Activated T-cell treated with anti-CD3 and anti-CD28 coated beads for 1 hour (primary cell): ENCODE measurements at regions not wholly inside any gene's neighbourhood (a gene's known extent, or its start where the extent isn't known, plus 50 kb on each side); places are given as distances from the start of the nearest gene placed in this dataset.
"Not testable (repeated sequence)": the region's sequence is repeated elsewhere in the genome, so short reads cannot be mapped to it uniquely, and the experiment has no call there.

Source experiments
- DNase-seq: peaks from one replicate; pipeline ENCODE4 v3.0.0-alpha.2; 2020; ENCODE audit warnings: low read depth

DNA sequence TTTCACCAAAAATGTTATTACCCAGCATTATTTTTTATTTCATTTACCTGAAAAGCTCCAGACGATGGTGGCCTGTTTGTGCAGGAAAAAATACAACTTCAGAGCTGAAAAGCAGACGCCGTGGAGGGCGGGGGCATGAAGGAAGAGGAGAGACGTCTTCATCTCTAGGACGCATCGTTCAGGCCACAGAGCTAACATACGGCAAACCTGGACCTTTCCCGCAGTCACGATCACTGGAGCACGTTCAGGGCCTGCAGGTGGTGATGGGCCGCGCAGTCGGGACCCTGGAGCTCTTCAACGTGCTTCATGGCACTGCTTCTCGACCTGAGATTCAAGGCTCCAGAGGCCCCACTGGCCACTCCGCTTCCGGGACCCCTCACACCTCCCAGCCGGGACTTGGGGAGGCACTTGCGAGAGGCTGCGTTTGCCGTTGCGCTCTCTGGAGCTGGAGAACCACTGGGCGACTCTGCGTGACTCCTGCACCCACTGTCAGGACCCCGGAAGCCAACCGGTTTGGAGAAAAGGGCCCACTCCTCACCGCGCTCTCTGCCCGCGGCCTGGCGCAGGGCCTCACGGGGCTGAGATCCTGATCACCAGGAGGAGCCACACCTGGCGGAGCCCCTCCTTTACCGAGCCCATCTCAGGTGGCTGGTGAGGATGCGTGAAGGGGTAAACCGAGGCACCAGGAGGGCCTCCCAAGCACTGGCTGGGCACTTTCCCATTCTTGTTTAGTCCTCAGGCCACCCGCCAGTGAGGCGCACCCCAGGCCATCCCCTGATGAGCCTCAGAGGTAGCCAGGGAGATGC lies 164.4 kb upstream of the AFDN start:
- DNase-seq: no peak

DNA sequence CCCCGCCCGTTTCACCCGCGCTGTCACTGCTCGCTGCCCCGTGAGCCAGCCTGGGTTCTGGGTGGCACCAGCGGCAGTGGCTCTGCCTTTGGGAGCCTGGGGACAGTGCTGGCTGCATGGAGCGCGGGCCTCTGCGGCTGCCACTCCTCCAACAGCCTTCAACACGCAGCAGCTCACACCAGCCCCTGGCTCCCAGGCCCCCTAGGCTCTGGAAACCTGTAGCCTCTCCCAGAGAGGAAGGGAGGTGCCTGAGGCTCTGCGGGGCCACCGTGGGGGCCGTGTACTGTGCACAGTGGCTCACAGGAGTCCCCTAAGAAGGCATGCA lies 163.9 kb upstream of the AFDN start:
- DNase-seq: no peak

DNA sequence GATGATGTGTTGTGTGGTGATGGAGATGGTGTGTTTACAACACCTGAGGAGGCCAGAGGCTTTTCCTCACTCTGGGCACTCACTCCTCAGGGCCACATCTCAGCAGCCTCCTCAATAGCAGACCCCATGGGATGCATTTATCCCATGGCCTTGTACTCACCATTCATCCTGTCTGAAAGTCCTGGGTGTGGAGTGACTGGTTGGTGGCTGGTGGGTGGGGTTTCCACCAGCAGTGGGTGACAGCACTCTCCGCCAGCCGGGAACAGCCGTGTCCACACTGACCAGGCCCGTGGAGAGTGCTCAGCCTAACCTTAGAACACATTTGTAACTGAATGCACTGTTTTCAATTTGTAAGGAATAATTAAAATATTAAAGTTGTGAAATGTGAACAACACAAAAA lies 163.4 kb upstream of the AFDN start:
- DNase-seq: no peak

DNA sequence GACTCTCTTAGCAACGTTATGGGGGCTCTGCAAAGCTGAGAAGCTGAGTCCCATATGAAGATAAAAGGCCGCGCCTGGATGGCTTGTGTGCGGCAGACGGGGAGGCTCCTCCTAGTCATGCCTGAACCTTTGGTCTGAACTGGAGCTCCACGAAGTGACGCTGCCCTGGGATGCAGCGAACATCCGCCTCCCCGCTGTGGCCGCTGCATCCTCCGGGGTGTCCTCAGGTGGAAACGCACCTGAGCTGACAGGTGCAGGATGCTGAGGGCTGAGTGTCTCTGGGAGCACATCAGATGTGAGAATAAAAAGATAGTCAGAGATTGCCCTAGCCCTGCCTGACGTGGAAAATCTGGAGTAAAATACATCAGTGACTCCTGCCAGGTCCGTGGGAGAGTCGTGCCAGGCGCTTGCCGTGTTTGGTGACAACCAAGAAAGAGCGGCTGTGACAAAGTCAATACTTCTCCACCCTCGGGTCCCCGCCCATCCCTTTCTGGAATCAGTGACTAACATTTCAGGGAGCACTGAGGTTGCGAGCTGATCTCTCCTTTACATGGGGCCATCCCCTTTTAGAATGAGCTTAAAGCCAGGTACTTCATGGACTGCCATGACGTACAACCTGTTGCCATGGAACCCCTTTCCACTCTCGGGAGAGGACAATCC lies 162.8 kb upstream of the AFDN start:
- no peak for DNase-seq

DNA sequence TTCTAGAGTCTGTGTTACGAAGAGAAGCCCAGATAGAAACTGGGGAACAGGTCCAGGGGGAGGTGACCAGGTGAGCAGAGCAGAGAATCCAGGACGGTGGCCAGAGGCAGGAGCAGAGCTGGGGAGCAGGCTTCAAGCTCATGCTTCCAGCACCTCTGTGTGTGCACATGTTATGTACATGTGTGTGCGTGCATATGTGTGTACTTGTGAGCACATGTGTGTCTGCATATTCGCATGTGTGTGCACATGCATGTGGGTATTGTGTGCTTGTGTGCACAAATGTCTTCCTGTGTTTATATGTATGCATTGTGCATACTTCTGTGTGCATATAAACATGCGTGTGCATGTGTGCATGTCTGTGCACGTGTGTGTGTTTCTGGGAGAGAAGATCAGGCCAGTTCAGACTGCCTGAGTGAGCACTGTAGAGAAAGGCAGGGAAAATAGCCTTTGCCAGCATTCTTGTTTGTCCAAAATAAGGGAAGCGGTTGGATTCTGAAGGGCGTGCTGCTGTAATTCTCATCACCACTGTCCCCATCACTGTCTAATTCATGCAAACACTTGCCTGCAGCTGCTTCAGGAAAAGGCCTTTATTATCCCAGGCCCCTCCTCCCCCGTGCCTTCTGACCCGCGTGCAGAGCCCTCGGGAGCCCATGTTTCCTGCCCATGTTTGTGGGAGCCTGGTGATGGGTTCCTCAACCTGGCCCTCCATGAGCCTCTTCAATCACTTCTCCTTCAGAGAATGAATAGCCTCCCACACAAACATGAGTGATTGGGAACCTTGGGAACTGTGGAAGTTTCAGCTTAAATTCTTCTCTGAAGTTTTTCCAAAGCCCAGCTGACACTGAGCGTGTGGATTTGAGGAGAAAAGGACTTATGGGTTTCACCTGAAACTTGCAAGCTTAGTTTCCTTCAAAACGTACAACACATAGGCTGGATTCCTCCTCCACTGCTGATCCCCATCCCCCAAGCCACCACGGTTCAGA lies 161.7 kb upstream of the AFDN start:
- DNase-seq: no peak

DNA sequence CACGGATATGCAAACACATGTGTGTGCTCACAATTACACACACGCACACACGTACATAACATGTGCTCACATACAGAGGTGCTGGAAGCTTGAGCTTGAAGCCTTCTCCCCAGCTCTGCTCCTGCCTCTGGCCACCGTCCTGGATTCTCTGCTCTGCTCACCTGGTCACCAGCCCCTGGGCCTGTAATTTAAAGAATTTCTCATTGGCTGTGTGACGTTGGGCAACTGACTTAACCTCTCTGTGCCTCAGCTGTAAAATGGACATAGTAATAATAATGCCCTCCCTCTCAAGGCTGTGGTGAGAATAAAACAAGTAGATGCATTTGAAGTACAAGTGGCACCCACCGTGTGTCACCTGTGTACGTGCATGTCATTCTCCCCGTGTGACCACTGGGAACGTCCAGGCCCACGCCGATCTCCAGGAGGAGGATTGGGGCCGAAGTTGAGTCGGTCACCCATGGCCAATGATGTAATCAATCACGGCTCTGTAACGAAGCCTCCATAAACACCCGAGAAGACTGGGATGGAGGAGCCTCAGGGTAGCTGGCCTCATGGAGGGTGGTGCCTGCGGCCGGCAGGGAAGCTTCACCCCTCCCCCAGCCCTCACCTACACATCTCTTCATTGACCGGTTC lies 160.9 kb upstream of the AFDN start:
- no peak for DNase-seq

DNA sequence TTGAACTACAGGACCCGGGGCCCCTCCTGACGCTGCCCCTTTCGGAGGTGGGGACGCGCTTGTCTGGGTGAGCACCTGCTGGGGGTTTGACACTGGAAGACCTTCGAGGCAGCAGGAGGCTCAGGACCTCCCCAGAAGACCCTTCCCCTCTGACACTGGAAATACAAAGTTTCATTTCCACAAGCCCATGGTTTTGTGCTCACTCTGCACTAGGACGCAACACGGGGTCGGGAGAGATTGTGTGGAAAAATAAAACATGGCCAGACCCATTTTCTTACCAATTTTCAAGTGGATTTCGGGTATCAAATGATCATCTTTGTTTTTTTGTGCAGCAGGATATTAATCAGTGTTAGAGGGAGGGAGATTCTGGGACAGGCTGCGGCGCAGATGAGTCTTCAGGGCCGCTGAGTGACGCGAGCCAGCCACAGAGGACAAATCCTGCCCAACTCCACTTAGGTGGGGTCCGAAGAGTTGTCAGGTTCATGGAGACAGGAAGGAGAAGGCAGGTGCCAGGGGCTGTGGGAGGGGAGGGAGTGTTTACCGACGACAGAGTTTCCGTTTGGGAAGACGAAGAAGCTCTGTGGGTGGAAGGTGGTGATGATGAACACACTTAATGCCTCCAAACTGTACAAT lies 160.0 kb upstream of the AFDN start:
- DNase-seq: no peak

DNA sequence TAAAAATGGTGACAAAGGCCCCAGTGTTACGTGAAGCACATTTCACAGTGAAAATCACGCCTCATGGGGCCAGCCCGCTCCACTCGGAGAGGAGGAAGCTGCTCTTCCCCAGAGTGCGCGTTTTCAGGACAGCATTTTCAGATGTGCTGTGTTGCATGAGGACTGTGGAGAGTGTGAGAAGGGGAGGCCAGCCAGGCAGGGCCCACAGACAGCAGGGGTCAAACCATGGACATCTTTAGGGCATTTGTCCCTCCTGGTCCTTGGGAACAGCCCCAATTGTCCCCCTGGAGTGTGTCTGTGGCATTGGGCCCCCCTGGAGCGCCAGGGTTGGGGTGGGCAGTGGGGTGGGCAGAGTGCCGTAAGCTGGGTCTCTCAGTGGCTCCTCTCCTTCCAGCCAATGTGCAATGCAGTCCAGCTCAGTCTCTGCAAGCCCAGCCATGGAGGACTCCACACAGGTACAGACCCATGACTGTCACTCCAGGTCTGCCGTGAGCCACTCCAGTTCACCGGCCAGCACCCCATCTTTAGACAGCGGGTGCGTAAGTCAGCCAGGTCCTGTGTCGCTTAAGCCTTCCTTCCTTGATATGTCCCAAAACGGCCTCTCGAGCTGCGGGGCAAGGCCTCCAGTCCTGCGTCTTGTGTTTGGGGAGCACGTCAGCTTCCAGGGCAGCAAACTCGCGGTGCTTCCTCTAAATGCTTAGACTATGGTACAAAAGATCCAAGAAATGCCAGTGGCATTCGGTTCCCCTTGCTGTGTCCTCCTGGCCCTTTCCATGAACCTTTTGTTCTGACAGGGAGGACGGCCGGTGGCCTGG lies 159.3 kb upstream of the AFDN start:
- no peak for DNase-seq

DNA sequence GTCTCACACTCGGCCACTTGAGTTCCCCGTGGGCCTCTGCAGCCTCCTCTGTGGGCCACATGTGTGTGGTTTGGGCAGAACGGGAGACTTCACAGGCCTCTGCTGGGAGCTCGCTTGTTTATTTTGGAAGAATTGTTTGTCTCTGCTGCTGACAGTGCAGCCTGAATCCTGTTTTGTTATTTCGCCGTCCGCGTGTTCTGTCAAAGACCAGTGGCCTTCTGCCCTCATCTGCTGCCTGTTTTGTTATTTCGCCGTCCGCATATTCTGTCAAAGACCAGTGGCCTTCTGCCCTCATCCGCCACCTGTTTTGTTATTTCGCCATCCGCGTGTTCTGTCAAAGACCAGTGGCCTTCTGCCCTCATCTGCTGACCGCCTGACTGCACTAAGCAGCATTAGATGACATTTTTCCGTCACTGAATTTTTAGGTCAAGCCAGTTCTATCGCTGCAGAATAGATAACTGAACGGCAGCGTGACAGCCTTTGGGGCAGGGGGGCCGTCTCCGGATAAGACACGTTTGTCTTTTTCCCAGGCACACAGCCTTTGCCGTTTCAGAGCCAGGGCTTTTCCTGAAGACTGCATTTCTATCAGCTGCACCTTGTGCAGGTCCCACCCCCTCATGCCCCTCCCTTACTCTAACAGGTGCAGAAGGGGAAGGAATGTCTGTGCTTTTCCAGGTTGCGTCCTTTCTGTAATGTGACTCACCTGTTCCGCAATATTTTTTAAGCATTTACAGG lies 158.5 kb upstream of the AFDN start:
- DNase-seq: no peak

DNA sequence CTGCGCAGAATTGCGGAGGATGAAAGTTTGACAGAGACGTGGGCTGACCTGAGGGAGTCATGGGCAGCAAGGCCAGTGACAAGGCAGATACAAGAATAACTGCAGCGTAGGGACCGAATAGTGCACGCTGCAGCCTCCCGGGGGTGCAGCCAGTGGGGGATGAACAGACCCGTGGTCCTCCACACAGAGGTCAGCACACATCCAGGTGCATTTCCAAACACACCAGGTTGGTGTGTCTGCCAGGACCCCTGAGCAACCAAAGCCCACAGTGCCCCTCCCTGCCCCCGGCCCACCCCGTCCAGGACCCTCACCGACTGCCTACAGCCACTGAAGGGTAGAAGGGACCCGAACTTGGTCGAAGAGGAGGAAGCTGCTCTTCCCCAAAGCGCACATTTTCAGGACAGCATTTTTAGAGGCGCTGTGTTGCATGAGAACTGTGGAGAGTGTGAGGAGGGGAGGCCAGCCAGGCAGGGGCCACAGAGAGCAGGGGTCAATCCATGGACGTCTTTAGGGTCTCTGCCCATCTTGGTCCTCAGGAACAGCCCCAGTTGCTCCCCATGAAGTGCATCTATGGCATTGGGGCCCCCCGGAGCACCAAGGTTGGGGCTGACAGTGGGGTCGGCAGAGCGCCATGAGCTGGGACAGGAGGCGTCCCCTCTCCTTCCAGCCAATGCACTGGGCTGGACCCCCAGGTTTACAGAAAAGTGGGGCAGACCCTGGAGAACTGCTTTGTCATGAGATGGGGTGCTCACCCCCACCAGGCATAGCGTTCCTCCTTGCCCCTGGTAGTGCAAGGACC lies 157.8 kb upstream of the AFDN start:
- DNase-seq: no peak

DNA sequence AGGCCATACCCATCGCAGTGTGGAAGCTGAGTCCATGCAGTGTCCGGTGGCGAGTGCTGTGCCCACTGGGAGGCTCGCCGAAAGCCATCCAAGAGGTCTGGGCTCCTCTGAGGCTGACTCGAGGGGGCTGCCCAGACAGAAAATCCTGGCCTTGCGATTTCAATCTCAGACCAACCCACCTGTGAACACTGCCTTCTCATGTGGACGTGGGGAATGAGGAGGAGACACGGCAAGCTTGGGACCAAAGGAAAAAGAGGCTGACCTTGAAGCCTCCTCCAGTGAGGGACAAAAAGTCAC lies 157.2 kb upstream of the AFDN start:
- no peak for DNase-seq

DNA sequence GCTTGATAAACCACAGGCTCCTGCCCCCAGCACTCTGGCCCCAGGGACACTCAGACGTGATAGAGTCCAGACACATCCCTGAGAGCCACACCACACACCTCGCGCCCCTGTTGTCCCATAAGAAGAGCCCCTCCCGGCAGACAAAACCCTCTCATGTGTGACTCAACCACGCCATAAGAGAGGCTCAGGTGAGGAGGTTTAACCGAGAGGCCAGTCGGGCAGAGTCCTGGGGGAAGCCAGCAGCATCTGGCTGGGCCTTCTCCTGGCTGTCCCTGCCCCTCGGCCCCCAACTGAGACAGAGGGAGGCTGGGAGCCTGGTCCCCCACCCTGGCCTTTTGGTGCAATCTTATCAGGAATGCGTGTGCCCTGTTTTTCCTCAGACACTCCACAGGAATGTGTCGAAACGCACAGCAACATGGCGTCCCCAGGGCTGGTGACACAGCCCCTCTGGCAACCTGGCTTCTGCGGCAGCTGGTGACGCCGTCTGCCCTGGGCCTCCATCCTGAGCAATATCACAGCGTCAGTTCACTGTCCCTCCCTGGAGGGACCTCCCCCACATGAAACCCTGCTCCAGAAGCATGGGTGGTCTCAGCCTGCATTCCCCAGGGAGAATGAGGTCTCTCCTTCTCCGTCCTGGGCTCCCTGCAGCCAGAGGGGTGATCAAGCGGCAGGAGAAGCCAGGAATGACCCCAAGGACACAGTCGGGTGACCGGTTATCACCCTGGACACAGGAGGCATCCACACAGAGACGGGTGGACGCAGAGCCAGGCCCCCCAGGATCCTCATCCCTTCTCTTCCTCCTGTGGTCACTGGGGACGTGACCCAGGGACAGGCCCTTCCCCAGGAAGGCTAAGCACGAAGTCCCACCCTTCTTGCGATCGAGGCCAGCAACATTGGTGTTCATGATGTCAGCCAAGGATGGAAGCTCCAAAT lies 156.6 kb upstream of the AFDN start:
- no peak for DNase-seq

DNA sequence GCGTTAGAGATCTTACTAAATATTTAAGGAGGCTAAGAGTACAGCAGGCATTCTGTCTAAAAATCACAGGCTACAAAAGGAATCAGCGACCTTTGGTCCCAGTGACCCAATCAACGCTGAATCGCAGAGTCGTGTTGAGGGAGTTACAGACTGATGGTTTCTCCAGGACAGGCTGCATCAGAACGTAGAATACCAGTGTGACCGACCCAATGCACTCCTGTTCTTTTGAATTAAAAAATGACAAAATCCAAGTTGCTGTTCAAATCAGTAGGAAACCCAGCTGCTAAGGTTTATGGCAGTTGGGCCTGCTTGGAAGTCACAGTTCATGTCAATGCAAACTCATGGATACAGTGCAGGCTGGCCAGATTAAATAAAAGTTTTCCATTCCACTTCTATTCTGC lies 155.8 kb upstream of the AFDN start:
- DNase-seq: no peak

DNA sequence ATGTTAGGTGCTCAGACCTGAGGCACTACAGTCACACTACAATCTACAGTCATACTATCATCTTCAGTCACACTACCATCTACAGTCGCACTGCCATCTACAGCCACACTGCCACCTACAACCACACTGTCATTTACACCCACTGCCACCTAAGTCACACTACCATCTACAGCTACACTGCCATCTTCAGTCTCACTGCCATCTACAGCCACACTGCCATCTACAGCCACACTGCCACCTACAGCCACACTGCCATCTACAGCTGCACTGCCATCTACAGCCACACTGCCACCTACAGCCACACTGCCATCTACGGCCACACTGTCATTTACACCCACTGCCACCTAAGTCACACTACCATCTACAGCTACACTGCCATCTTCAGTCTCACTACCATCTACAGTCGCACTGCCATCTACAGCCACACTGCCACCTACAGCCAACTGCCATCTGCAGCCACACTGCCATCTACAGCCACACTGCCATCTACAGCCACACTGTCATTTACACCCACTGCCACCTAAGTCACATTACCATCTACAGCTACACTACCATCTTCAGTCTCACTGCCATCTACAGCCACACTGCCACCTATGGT lies 155.2 kb upstream of the AFDN start:
- not testable (repeated sequence) for DNase-seq

DNA sequence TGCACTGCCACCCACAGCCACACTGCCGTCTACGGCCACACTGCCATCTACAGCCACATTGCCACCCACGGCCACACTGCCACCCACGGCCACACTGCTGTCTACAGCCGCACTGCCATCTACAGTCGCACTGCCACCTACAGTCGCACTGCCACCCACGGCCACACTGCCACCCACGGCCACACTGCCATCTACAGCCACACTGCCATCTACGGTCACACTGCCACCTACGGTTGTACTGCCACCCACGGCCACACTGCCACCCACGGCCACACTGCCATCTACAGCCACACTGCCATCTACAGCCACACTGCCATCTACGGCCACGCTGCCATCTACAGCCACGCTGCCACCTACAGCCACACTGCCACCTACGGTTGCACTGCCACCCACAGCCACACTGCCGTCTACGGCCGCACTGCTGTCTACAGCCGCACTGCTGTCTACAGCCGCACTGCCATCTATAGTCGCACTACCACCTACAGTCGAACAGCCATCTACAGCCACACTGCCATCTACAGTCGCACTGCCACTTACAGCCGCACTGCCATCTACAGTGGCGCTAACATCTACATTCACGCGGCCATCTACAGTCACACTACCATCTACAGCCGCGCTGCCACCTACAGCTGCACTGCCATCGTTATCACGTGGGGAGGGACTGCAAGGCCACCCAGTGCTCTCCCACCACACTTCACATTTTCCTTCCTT lies 154.6 kb upstream of the AFDN start:
- DNase-seq: no peak

DNA sequence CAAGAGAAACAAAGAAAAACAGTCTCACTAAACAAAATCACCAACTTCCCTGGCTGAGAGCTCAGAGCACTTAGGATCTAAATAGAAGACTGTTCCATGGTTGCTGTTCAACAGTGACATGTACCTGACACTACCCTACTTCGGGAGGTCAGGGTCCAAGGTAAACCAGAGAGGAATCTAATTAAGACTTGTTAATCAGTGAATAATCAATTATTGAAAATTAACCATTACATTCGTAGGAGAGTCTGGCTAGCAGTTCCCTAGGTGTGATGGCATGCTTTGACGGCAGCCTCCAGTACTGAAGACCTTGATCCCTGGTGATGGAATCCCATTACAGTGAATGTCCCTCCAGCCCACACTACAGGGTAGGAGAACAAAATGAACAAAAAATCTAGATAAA lies 154.0 kb upstream of the AFDN start:
- no peak for DNase-seq

DNA sequence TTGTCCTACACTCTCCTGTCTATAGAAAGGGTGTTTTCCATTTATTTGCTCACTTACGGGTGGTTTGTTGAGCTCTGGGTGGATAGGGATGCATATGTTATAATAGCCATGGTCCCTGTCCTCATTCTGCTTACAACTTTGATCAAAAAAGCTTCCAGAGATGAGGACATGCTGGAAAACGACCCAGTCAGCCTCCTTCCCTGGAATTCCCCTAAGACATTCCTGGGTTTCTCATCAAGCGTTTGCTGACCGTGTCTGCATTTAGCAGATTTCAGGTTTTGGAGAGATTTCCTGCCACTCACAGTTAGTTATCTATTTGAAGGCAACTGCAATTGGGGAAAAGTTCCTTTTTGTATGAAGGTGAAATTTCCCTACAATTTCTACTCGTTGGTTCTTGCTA lies 152.8 kb upstream of the AFDN start:
- no peak for DNase-seq
